ENCODE measurements at regions not wholly inside any gene's neighbourhood (a gene's known extent, or its start where the extent isn't known, plus 50 kb on each side); places are given as distances from the start of the nearest gene placed in this dataset.

DNA sequence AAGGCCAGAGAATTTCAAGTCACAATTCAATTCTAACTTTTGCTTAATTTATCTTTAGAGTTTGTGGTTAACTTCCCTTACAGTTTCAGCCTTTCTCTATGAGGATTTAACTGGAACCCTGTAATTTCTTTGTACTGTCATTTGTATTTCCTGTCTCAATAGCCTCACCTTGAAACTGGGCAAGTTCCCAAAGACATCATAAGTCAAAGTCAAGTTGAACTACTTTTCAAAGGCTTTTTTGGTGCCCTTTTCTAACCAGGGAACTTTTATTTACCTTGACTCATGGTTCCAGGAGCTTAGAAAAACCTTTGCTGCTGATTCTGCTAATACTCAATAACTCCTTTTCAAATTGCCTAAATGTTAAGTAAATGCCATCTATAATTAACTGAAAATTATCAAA, 200.8 kb upstream of the KRR1 start:
- Histone ChIP-seq H3K9me2 (no peaks in the 10 kb centered on the region), H3K9ac (no peak overlapping the region), H3K79me2 (ENCODE audit: insufficient read depth) (no peaks in the 10 kb centered on the region), H3K9me3 (no peaks in the 10 kb centered on the region), H3F3A (replicated peaks; ENCODE audit: insufficient read depth) (peaks cover 5% of the 10 kb centered on the region), H3K4me1 (ENCODE audit: control insufficient read depth in 1 of 2, insufficient read depth in 2 of 2, low read depth in 1 of 2, low read length in 1 of 2) (peaks cover 6 to 29% of the 10 kb centered on the region in 2 experiments), H3K27ac (ENCODE audit: low read depth in 2 of 2, low read length in 1 of 2) (no peak overlapping the region), H3K27me3 (ENCODE audit: insufficient read depth) (no peaks in the 10 kb centered on the region), H2AFZ (ENCODE audit: low read depth) (no peak overlapping the region), H4K20me1 (ENCODE audit: insufficient read depth) (no peaks in the 10 kb centered on the region), H3K4me2 (no peak overlapping the region), H3K4me3 (ENCODE audit: low read depth in 2 of 2, low read length in 1 of 2) (no peak overlapping the region), H3K36me3 (replicated peaks in 1 of 2; ENCODE audit: control insufficient read depth in 1 of 2, insufficient read depth in 2 of 2, low read length in 1 of 2) (no peaks in the 10 kb centered on the region)
- TF ChIP-seq FOXJ3 (CRISPR knock-in tag; IDR thresholded peaks at IDR 0.05) (no peak), MXI1 (IDR thresholded peaks at IDR 0.05; ENCODE audit: low read depth, low read length) (no peak), CHD2 (IDR thresholded peaks at IDR 0.05; ENCODE audit: low read length, partially characterized antibody) (no peak), TEAD4 (IDR thresholded peaks at IDR 0.05; ENCODE audit: borderline replicate concordance, insufficient read depth) (no peak), SMC3 (IDR thresholded peaks at IDR 0.05; ENCODE audit: low read depth, low read length) (no peak), MEF2A (IDR thresholded peaks at IDR 0.05; ENCODE audit: borderline replicate concordance, low read depth) (no peak), FOXM1 (IDR thresholded peaks at IDR 0.05; ENCODE audit: low read depth) (no peak), RAD21 (IDR thresholded peaks at IDR 0.05; ENCODE audit: low read length) (no peak), RXRA (IDR thresholded peaks at IDR 0.05; ENCODE audit: borderline replicate concordance, low read depth) (no peak), EZH2phosphoT487 (IDR thresholded peaks at IDR 0.05; ENCODE audit: borderline replicate concordance, low read depth) (no peak), FOSL2 (IDR thresholded peaks at IDR 0.05; ENCODE audit: borderline replicate concordance, low read depth) (no peak), GATA2 (CRISPR knock-in tag; IDR thresholded peaks at IDR 0.05) (no peak)
- TF ChIP-seq, protein P1, sequence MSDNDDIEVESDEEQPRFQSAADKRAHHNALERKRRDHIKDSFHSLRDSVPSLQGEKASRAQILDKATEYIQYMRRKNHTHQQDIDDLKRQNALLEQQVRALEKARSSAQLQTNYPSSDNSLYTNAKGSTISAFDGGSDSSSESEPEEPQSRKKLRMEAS (IDR thresholded peaks at IDR 0.05; ENCODE audit: low read depth) = no peak
- TF ChIP-seq, protein P2, sequence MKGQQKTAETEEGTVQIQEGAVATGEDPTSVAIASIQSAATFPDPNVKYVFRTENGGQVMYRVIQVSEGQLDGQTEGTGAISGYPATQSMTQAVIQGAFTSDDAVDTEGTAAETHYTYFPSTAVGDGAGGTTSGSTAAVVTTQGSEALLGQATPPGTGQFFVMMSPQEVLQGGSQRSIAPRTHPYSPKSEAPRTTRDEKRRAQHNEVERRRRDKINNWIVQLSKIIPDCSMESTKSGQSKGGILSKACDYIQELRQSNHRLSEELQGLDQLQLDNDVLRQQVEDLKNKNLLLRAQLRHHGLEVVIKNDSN (IDR thresholded peaks at IDR 0.05; ENCODE audit: borderline replicate concordance, low read depth) = no peak
- TF ChIP-seq, protein P3, sequence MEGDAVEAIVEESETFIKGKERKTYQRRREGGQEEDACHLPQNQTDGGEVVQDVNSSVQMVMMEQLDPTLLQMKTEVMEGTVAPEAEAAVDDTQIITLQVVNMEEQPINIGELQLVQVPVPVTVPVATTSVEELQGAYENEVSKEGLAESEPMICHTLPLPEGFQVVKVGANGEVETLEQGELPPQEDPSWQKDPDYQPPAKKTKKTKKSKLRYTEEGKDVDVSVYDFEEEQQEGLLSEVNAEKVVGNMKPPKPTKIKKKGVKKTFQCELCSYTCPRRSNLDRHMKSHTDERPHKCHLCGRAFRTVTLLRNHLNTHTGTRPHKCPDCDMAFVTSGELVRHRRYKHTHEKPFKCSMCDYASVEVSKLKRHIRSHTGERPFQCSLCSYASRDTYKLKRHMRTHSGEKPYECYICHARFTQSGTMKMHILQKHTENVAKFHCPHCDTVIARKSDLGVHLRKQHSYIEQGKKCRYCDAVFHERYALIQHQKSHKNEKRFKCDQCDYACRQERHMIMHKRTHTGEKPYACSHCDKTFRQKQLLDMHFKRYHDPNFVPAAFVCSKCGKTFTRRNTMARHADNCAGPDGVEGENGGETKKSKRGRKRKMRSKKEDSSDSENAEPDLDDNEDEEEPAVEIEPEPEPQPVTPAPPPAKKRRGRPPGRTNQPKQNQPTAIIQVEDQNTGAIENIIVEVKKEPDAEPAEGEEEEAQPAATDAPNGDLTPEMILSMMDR (IDR thresholded peaks at IDR 0.05) = no peak
- TF ChIP-seq, protein P4, sequence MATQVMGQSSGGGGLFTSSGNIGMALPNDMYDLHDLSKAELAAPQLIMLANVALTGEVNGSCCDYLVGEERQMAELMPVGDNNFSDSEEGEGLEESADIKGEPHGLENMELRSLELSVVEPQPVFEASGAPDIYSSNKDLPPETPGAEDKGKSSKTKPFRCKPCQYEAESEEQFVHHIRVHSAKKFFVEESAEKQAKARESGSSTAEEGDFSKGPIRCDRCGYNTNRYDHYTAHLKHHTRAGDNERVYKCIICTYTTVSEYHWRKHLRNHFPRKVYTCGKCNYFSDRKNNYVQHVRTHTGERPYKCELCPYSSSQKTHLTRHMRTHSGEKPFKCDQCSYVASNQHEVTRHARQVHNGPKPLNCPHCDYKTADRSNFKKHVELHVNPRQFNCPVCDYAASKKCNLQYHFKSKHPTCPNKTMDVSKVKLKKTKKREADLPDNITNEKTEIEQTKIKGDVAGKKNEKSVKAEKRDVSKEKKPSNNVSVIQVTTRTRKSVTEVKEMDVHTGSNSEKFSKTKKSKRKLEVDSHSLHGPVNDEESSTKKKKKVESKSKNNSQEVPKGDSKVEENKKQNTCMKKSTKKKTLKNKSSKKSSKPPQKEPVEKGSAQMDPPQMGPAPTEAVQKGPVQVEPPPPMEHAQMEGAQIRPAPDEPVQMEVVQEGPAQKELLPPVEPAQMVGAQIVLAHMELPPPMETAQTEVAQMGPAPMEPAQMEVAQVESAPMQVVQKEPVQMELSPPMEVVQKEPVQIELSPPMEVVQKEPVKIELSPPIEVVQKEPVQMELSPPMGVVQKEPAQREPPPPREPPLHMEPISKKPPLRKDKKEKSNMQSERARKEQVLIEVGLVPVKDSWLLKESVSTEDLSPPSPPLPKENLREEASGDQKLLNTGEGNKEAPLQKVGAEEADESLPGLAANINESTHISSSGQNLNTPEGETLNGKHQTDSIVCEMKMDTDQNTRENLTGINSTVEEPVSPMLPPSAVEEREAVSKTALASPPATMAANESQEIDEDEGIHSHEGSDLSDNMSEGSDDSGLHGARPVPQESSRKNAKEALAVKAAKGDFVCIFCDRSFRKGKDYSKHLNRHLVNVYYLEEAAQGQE (IDR thresholded peaks at IDR 0.05; ENCODE audit: low read depth, low read length) = no peak
- ChIA-PET CTCF (interaction anchor here (1.0 kb wide), 1 partner anchor 21 kb away, joined by 4 read pairs; no protein-coding TSS in a partner anchor), POLR2A (no interaction called here)
- no peak for DNase-seq
